ENCODE measurements at regions not wholly inside any gene's neighbourhood (a gene's known extent, or its start where the extent isn't known, plus 50 kb on each side); places are given as distances from the start of the nearest gene placed in this dataset.

- TF ChIP-seq MAX (IDR thresholded peaks at IDR 0.05; ENCODE audit: low read depth, low read length) = no peak
- no peak for TF ChIP-seq POLR2A (IDR thresholded peaks at IDR 0.05; ENCODE audit: extremely low read depth, insufficient read length)
These were observed 1022.0 kb downstream of the TBC1D22A start for GRCh38 chr22:47784367-47784983.

Data from NB4 (cell line).